Liver (tissue), 8 donors: ENCODE measurements at regions not wholly inside any gene's neighbourhood (a gene's known extent, or its start where the extent isn't known, plus 50 kb on each side); places are given as distances from the start of the nearest gene placed in this dataset.

Experiments used
- DNase-seq: peaks from one replicate; pipeline ENCODE4 v3.0.0-alpha.2; 2017; ENCODE audit warnings: low spot score
- H3K27ac ChIP-seq, 2 donors: one replicate each; pipeline ENCODE4 v1.7.0; 2013; ENCODE audit warnings: inconsistent platforms in 2 of 2, low read length in 2 of 2, control low read depth in 1 of 2, low read depth in 1 of 2, mild to moderate bottlenecking in 1 of 2
- H3K27me3 ChIP-seq, 4 donors: one replicate each; pipeline versions ENCODE4 v1.6.1 to v1.7.0; 2013; ENCODE audit warnings: low read length in 3 of 4, inconsistent platforms in 1 of 4, mild to moderate bottlenecking in 1 of 4, moderate library complexity in 1 of 4; ENCODE audit not compliant: control insufficient read depth in 4 of 4, insufficient read depth in 4 of 4
- H3K36me3 ChIP-seq, 4 donors: one replicate each; pipeline versions ENCODE4 v1.6.1 to v1.7.0; 2013; ENCODE audit warnings: low read length in 3 of 4, mild to moderate bottlenecking in 3 of 4, low read depth in 1 of 4, moderate library complexity in 1 of 4; ENCODE audit not compliant: control insufficient read depth in 4 of 4, insufficient read depth in 3 of 4
- H3K4me1 ChIP-seq, 4 donors: one replicate each; pipeline versions ENCODE4 v1.6.1 to v1.7.0; 2013; ENCODE audit warnings: low read length in 3 of 4, mild to moderate bottlenecking in 3 of 4, moderate library complexity in 1 of 4; ENCODE audit not compliant: control insufficient read depth in 4 of 4, insufficient read depth in 4 of 4
- H3K4me3 ChIP-seq, 3 donors: one replicate each; pipeline versions ENCODE4 v1.6.1 to v1.7.0; 2013; ENCODE audit warnings: low read length in 3 of 3, control low read depth in 1 of 3, low read depth in 1 of 3, mild to moderate bottlenecking in 1 of 3
- H3K9ac ChIP-seq, 2 donors: one replicate each; pipeline ENCODE4 v1.7.0; 2013; ENCODE audit warnings: low read length in 2 of 2, mild to moderate bottlenecking in 2 of 2, moderate library complexity in 2 of 2, control low read depth in 1 of 2, low read depth in 1 of 2
- H3K9me3 ChIP-seq, 4 donors: one replicate each; pipeline versions ENCODE4 v1.6.1 to v1.7.0; 2013; ENCODE audit warnings: low read length in 3 of 4; ENCODE audit not compliant: control insufficient read depth in 4 of 4
- ATF3 ChIP-seq: IDR thresholded peaks from 2 replicates; pipeline ENCODE4 v1.6.1; 2016; ENCODE audit warnings: antibody characterized with exemption
- CTCF ChIP-seq: fragments of 150-350 bp; IDR thresholded peaks from 2 replicates; pipeline ENCODE4 v1.5.1; 2017; ENCODE audit warnings: improper control_type of control experiment, low read depth, low read length; ENCODE audit not compliant: missing input control
- EGR1 ChIP-seq, 2 donors: IDR thresholded peaks; 2 replicates each; pipeline ENCODE4 v1.6.1; 2016 to 2018; ENCODE audit warnings: antibody characterized with exemption in 2 of 2, low read depth in 2 of 2
- FOXA1 ChIP-seq: IDR thresholded peaks from 2 replicates; pipeline ENCODE4 v1.6.1; 2016; ENCODE audit warnings: antibody characterized with exemption
- FOXA2 ChIP-seq: IDR thresholded peaks from 2 replicates; pipeline ENCODE4 v1.6.1; 2016; ENCODE audit warnings: antibody characterized with exemption
- GABPA ChIP-seq, 2 donors: IDR thresholded peaks in 1 of 2; conservative IDR thresholded peaks in 1 of 2; 2 replicates each; pipeline ENCODE4 v1.6.1; 2016; ENCODE audit warnings: antibody characterized with exemption in 2 of 2, mild to moderate bottlenecking in 1 of 2, moderate library complexity in 1 of 2
- HNF4A ChIP-seq, 2 donors: conservative IDR thresholded peaks; 2 replicates each; pipeline ENCODE4 v1.6.1; 2016; ENCODE audit warnings: antibody characterized with exemption in 2 of 2, mild to moderate bottlenecking in 2 of 2
- HNF4G ChIP-seq: IDR thresholded peaks from 2 replicates; pipeline ENCODE4 v1.6.1; 2016; ENCODE audit warnings: antibody characterized with exemption
- JUND ChIP-seq, 2 donors: IDR thresholded peaks; 2 replicates each; pipeline ENCODE4 v1.6.1; 2016; ENCODE audit warnings: antibody characterized with exemption in 2 of 2
- MAX ChIP-seq: IDR thresholded peaks from 2 replicates; pipeline ENCODE4 v1.6.1; 2016; ENCODE audit warnings: antibody characterized with exemption
- NR2F2 ChIP-seq: IDR thresholded peaks from 2 replicates; pipeline ENCODE4 v1.6.1; 2016; ENCODE audit warnings: antibody characterized with exemption
- RAD21 ChIP-seq, 2 donors: IDR thresholded peaks; 2 replicates each; pipeline ENCODE4 v1.6.1; 2016; ENCODE audit warnings: antibody characterized with exemption in 2 of 2, mild to moderate bottlenecking in 2 of 2
- REST ChIP-seq: IDR thresholded peaks from 2 replicates; pipeline ENCODE4 v1.6.1; 2016; ENCODE audit warnings: antibody characterized with exemption, mild to moderate bottlenecking
- RXRA ChIP-seq, 2 donors: IDR thresholded peaks; 2 replicates each; pipeline ENCODE4 v1.6.1; 2017 to 2018; ENCODE audit warnings: antibody characterized with exemption in 2 of 2, mild to moderate bottlenecking in 1 of 2
- SP1 ChIP-seq: IDR thresholded peaks from 2 replicates; pipeline ENCODE4 v1.6.1; 2018; ENCODE audit warnings: antibody characterized with exemption, mild to moderate bottlenecking
- TAF1 ChIP-seq: conservative IDR thresholded peaks from 2 replicates; pipeline ENCODE4 v1.6.1; 2016; ENCODE audit warnings: antibody characterized with exemption, mild to moderate bottlenecking
- YY1 ChIP-seq: IDR thresholded peaks from 2 replicates; pipeline ENCODE4 v1.6.1; 2016; ENCODE audit warnings: antibody characterized with exemption, mild to moderate bottlenecking
- ZBTB33 ChIP-seq: IDR thresholded peaks from 2 replicates; pipeline ENCODE4 v1.6.1; 2016; ENCODE audit warnings: antibody characterized with exemption
- WGBS: extraction: QIAGEN DNeasy Blood & Tissue Kit; methylation state at CpG from one replicate; pipeline ENCODE4 v1.1.7; 2013; 5-methylcytosine and 5-hydroxymethylcytosine counted together
- donor health status: healthy.
- donor health status: healthy.
- donor health status: healthy.
- donor health status: healthy.
- donor health status: healthy.

GRCh38 chr16:66206363-66206762 lies 160.1 kb upstream of the CDH5 start:
- no peaks in the 10 kb centered on the region for H3K4me1 ChIP-seq
- TF ChIP-seq YY1 (no peak), HNF4G (no peak), GABPA (IDR thresholded peaks at IDR 0.05 in 1 of 2, conservative IDR thresholded peaks at IDR 0.05 in 1 of 2) (no peak), TAF1 (no peak), ZBTB33 (no peak), SP1 (no peak), RXRA (IDR thresholded peaks at IDR 0.05) (no peak), FOXA1 (no peak), RAD21 (IDR thresholded peaks at IDR 0.05) (no peak), HNF4A (conservative IDR thresholded peaks at IDR 0.05) (no peak), REST (no peak), NR2F2 (no peak), EGR1 (IDR thresholded peaks at IDR 0.05; ENCODE audit: low read depth in 2 of 2) (no peak), ATF3 (no peak), FOXA2 (no peak), MAX (no peak), CTCF (no peak), JUND (IDR thresholded peaks at IDR 0.05) (no peak)
- no peaks in the 10 kb centered on the region for H3K27me3 ChIP-seq
- WGBS = 83% methylated on average over 4 of the region's 4 CpGs
- H3K9ac ChIP-seq = no peak overlapping the region
- no peaks in the 10 kb centered on the region for H3K36me3 ChIP-seq
- DNase-seq = no peak
- no peaks in the 10 kb centered on the region for H3K9me3 ChIP-seq
- H3K27ac ChIP-seq = no peak overlapping the region
- H3K4me3 ChIP-seq = no peak overlapping the region
